HG03060 (cell line): ENCODE measurements at regions not wholly inside any gene's neighbourhood (a gene's known extent, or its start where the extent isn't known, plus 50 kb on each side); places are given as distances from the start of the nearest gene placed in this dataset.

ENCODE experiments used
- ATAC-seq: cut with Tn5 transposase; IDR thresholded peaks from one replicate; pipeline ENCODE4 v1.9.1; 2021; ENCODE audit warnings: low read depth, moderate number of reproducible peaks; ENCODE audit not compliant: unreplicated experiment

DNA sequence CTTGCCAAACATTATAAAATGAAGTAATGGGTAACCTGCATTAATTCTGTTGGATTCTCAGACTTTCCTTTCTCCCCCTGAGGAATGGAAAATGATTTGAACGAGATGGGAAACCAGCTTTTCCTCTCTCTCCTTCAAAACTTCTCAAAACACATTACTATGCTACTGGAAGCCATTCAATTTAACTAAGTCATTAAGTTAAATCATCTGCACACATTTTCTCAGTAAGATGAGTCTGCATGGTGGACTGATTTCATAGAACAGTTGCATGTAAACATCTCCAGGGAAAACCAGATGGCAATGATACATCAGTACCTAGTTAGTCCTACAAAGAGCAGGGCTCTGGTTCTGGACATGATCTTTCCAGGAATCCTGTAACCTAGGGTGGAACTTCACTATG lies 59.9 kb downstream of the BMP4 start:
- ATAC-seq: no peak

DNA sequence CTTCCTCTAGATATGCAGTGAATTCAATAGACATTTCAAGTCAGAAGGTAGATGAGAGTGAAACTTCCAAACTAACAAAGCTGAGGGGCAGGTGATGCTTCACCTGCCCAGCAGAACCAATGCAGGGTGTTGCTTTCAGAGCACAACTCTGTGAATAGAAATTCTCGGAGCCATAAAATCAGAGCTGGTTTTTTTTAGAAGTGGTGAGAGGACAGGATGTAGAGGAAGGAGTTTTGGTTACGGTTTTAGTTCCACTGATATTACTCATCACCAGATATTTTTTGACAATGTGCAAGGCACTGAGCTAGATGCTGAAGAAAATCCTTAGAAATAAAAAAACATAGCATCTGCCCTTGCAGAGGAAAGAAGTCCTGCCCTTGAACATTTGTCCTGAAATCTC lies 62.2 kb downstream of the BMP4 start:
- peak; percentile 70 for ATAC-seq

DNA sequence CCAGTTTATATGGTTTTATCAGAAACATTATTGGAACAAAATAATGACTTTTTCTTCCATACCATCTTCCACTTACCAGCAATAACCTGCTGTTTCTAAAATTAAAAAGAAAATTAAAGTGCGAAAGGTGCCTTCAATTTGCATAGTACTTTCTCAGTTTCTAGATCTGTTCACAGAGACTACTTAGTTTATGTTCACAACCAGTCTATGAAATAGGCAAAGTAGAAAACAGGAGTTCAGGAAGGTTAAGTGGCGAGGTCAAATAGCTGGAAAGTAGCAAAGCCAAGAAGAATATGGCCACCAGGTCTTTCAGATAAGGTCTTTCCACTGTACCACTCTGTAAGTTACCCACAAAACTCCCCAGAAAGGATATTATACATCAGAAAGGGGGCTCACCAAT lies 63.3 kb downstream of the BMP4 start:
- no peak for ATAC-seq

DNA sequence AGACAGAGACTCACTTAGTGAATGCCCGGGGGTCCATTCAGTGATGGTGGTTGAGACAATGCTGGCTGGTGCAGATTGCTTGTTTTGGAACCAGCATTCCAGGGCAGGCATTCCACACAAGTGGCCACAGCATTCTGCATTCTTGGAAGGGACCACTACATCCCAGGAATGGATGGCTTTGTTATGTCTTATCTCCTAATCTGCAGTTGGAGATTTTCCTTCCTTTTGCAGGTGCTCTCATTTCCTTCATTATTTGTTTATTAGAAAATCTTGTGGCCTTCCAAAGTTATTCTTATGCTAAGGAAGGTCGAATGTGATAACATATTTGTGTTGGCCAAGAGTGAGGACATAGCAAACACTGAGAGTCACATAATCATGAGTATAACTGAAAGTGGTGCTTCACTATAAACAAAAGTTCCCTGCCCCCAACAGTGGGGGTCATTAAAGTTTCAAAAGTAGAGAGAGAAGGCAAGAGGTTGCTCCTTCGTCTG lies 66.0 kb downstream of the BMP4 start:
- ATAC-seq: no peak

DNA sequence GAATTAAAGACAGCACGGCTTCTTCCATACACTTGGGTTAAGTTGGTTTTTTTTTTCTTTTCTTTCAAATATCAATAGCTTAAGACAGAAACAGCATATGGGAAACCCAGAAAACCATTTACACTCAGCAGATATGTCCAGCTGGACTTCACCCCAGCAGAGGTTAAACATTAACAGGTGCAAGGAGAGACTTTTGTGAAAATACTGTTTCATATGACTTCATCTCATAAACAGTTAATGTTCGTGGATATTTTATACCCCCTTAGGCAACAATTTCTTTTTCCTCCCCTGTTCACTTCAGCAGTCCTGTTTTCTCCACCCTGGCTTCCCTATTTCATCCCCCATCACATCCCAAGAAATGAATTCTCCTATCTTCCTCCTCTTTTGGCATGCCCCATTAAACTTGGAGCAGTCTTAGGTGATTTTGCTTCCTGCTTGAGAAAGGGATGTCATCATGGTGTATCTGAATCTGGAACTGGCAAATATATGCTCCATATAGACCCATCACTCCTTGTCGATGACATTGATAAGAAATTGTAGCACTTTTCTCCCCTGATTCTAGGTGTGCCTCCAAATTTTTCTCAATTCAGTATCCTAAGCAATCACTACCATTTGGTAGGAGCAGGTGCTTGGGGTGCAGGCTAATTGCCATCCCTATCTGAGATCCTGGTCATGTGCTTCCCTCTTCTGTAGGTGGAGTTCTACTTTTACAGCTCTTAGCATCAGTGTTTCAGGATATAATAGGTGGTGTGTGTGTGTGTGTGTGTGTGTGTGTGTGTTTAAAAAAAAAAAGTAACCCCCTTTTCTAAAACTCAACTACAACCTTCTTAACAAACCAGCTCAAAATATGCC lies 67.9 kb downstream of the BMP4 start:
- no peak for ATAC-seq

DNA sequence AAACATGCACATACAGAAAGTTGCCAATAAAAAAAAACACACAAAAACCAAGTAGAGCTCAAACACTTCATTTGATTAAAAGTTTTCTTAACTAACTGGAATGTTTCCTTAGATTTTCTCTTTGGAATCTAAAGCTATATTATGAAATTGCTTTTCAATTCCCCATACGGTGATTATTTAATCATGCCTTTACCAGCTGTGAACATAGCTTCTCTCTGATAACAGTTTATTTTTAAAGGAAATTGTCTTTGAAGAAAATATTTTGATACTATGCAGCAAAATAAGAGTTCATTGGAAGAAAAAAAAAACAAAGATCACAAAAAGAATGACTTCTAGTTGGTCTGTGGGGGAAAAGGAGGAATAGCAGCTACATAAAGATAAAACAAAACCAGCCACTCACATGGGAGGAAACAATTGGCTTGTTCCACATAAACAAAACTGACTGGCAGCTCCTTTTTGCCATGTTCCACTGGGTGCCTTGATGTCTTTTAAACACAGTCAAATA lies 71.4 kb downstream of the BMP4 start:
- no peak for ATAC-seq

DNA sequence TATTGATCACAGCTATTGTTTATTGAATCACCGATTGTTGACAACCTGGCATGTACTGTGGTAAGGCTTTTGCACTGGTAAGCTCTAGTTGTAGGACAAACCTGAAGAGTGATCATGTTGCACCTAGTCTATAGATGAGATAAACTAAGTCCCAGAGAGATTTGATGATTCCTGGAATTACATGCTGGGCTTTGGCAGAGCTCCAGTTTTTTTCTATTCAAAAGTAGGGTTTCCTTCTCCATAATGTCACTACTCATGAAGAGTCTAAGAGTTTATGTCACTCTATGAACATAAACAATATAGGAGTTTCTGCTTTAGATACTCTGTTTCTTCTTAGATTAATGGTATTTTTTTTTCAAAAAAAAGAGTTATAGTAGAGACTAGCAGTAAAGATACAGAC lies 72.0 kb downstream of the BMP4 start:
- ATAC-seq: no peak

DNA sequence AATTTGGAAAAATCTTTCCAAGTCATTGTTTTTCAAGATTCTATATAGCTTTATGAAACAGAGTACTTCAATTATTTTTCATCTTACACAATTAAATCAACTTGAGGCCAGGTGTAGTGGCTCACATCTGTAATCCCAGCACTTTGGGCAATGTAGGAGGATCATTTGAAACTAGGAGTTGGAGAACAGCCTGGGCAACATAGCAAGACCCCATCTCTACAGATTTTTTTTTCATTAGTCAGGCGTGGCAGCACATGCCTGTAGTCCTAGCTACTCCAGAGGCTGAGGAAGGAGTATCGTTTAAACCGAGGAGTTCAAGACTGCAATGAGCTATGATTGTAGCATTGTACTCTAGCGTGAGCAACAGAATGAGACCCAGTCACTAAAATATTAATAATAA lies 72.9 kb downstream of the BMP4 start:
- ATAC-seq: no peak

DNA sequence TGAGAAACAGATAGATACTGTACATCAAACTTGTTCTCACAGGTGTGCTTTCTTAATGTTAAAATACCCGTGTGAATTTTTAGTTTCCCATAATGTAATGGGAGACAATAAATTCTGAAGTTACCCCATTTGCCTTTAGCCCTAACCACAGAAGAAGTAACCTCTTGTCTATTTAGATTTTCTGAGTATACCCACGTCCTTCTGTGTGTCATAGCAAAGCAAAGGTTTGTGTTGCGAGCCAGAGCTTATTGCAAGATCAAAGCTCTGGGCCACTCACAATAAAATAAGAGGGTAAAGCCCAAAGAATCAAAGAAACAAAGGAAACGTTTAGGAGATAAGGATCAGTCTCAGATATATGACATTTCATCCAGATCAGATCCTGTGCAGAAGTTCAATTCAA lies 73.9 kb downstream of the BMP4 start:
- no peak for ATAC-seq

DNA sequence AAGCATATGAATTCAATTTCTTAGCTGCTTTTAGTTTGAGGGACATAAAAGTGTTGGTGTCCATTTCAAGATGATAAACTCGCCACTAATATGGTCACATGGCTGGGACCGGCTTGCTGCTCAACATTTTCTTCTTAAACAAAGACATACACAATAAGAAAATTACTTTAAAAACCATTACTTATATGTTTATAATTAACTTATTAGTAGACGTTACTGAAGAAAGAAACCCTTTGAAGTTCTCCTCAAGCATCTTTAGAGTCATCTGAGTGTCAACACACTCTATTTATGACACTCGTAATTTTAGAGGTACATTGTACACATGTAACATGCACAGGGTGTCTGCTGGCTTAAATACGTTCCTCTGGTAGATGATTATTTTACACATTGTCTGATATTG lies 74.7 kb downstream of the BMP4 start:
- no peak for ATAC-seq

DNA sequence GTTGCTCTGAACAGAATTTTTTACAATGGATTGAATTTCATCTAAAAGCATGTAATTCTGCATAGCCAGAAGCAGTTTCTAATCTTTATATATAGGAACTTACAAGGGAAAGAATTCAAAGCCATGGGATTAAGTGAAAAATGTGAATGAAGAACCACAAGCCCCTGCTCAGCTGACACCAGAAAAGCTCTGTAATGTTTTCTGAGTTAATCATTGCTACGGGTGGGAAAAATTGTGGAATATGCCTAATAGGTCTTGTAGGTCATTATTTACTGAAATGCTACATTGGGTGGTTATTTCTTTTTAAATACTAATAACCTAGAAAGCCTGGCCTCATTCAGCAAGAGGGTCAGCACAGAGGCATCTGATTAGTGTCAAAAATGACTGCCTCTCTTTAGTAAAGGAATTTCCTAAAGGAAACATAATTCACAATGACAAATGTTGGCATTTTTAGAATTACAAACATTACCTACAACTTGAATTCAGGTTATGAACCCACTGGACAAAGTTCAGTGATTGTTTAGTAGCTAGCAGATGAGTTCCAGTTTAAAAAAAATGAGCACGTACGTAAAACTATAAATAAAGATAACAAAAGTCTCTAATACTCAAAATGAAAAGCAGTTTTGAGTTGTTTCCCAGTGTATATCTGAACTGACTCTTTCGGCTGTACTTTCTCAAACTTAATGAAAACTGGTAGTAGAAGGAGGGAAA lies 75.3 kb downstream of the BMP4 start:
- ATAC-seq: no peak

DNA sequence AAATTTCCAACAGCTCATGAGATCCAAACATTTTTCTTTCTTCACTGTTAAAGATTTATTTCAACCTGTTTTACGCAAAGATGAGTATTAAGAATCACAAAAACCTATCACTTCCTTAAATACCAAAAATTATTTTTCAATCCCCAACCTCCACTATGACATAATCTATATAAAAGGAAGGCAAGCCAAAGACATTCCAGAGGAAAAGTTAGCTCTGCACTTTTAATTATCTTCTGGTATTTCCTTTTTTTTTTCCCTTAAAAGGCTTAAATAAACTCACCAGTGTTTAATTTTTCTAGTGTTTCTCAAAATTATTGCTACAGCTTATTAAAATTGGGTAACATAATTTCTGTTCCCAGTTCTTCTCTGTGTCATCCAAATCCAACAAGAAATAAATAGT lies 75.9 kb downstream of the BMP4 start:
- ATAC-seq: no peak

DNA sequence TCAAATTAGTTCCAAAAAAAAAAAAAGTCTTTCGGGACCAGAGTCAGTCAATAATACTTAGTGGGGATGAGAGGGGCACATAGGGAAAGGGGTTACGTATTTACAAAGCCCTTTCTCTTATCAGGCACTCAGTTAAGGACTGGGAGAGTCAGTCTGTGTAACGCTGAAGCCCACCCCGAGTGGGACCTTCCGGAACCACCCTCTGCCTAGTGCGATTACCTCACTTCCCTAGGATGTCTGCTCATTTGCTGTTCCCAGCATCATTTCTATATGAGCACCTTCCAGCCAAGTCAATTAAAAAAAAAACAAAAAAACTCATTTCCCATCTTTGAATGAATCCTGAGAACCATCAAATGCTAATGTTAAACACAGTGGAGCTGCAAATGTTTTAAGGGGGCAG lies 76.9 kb downstream of the BMP4 start:
- no peak for ATAC-seq

DNA sequence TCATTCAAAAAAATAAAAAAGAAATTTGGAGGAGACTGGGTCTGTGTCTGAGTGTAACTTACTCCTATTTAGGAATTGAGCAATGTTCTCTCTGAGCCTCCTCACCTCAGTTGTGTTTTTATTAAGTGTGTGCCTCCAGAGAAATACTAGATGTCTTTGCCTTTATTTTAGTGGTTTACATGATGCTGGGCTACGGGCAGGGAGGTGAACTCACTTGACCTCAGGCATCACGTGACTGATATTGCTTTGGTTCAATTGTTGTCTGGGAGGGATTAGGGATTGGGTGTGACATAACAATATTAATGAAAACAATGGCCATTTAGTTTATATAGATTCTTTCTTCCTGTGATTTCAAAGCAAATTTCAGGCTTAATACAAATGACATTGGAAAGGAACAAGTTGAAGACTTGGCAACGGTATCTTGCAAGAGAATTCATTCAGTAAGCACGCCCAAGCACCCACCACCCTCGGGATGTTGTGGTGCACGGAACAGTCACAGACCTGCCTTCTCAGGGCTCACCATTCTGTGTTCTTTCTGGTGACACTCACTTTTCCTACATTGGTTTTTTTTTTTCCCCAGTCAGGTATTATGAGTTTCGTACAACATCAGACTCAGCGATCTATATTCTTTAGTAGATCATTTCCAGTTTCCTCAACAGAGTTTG lies 77.5 kb downstream of the BMP4 start:
- no peak for ATAC-seq

DNA sequence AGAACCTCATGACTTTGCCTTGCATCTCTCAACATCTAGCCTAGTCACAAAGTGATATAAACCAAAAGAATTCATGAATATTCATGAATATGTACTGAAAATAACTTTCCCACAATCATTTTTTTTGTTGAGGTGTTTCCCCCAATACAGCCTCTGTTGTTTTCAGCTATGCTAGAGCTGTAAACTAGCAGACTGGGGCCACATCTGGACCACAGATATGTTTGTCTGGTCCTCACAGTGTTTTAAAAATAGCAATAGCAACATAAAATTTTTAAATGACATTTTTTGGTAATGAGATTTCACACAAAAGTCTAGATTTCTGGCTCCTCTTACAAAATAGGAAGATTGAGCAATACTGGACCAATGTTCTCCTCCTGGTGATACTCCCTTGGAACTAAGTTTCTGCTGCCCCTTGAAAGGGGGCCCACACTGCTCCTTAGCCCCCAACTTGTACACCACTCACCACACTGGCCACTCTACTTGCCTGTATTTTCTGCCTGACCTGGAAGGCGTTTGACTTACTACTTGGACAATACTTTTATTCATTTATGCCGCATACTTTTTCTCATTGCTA lies 81.2 kb downstream of the BMP4 start:
- ATAC-seq: no peak

DNA sequence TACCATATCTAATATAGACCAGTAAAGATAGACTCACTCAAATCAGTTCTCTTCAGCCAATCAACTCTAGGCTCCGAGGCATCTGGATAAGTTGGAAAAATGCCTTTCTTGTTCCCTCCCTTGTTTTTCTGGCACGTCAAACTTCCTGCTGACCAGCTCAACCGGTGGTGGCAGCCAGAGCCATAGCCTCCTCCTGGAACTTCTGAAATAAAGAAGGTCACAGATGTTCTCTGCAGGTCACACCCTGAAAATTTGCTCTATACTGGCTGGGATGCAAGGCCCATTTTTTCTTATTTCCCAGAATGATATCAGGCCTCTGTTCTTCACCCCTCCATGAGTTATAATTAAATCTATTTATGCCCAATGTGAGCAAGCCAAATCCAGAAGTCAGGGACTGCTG lies 81.9 kb downstream of the BMP4 start:
- ATAC-seq: no peak

DNA sequence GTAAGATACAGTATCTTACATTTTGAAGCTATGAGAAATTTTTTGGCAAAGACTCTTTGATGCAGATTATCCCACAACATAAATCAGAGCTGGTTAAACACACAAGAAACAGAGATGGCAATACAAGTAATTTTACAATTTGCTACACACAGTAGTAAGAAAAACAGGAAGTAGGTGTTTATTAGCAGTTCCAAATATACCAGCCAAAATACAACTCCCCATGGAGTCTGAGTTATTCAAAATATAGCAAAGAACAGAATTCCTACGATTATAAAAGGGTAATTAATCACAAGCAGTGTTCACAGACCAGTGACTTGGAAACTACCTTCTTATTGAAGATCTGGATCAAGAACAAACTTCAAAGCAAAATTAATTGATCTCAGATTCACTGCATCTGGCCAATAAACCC lies 83.9 kb downstream of the BMP4 start:
- no peak for ATAC-seq

DNA sequence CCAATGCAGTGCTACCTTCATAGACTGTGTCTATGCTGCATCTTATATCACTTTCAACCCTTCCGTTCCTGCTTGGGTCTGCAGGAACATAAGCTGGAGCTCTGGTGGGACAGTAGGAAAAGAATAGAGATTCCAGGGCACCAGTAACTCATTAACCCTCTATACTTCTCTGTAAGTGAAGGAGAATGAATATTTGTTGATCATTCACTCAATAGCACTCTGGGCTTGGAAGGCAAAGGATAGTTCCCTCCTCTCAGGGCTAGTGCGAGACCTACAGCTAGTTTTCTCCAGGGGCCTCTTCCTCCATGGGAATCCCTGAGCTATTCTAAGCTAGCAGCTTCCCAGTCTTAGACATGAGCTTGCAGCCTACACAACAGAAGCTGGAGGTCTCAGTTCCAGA lies 84.7 kb downstream of the BMP4 start:
- ATAC-seq: no peak

DNA sequence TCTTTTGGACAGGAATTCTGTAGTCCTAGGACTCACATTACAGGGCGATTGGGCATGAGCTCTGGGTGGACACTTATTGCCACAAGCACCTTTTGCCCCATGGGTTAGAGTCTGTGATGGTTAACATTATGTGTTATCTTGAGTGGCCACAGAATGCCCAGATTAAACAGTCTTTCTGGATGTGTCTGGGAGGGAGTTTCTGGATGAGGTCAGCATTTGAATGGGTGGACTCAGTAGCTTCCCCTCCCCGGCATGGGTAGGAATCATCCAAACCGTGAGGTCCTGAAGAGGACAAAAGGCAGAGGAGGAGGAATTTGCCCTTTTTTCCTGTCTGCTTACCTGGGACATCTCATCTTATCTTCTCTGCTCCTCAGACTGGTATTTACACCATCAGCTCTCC lies 85.6 kb downstream of the BMP4 start:
- no peak for ATAC-seq

DNA sequence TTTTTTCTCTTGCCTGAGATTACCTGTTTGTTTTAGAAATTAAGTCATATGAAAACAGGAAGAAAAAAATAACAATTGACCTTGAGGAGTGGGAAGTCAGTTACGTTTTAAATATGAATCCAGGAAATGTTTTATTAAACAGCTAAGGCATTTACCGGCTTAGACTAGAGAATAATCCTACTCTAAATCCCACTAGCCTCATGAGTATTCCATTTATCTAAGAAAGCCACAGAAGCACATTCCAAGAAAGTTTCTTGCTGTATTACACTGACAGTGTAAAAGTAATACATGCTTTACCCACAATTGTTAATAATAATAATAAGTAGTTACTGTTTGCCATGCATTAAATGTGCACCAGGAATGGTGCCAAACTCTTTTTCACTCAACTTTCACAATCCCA lies 90.9 kb downstream of the BMP4 start:
- no peak for ATAC-seq

DNA sequence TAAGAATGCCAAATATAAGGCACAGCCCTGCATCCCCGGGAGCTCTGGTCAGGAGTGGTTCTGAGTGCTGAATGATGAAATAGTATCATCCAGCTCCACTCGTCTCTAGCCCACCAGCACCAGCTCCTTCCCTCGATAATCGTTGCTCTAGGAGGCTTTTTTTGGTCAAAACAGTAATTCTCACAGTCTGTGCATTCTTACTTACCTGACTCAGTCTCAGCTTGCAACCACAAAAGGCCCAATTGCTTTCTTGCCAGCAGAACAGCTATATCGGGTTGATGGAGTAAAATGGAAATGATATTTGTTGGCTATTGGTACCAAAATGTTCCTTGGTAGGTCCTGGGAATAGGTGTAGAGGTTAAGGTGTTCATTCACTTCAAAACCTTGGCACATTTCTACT lies 94.8 kb downstream of the BMP4 start:
- no peak for ATAC-seq
